Testis (tissue), 2 donors: ENCODE measurements at regions not wholly inside any gene's neighbourhood (a gene's known extent, or its start where the extent isn't known, plus 50 kb on each side); places are given as distances from the start of the nearest gene placed in this dataset.

ENCODE experiments used
- DNase-seq: peaks from one replicate; pipeline ENCODE4 v3.0.0-alpha.2; 2019
- H3K27ac ChIP-seq, 2 donors: fragments of 200-600 bp; sonication (generic); one replicate each; pipeline ENCODE4 v1.5.1; 2019
- H3K27me3 ChIP-seq: fragments of 200-600 bp; sonication (generic); one replicate; pipeline ENCODE4 v1.5.1; 2019
- H3K36me3 ChIP-seq: fragments of 200-600 bp; sonication (generic); one replicate; pipeline ENCODE4 v1.5.1; 2017; ENCODE audit warnings: low read depth; ENCODE audit errors: missing control alignments
- H3K4me1 ChIP-seq: fragments of 200-600 bp; sonication (generic); one replicate; pipeline ENCODE4 v1.5.1; 2019
- H3K4me3 ChIP-seq, 2 donors: fragments of 200-600 bp; sonication (generic); one replicate each; pipeline ENCODE4 v1.5.1; 2017 to 2019
- H3K9me3 ChIP-seq: fragments of 200-600 bp; sonication (generic); one replicate; pipeline ENCODE4 v1.5.1; 2017
- POLR2A ChIP-seq: fragments of 450-650 bp; IDR thresholded peaks from one replicate; pipeline ENCODE4 v1.6.1; 2017; ENCODE audit warnings: antibody characterized with exemption, mild to moderate bottlenecking, moderate library complexity
- WGBS, 2 donors: methylation state at CpG; one replicate each; pipeline ENCODE4 v1.1.5; 2018; 5-methylcytosine and 5-hydroxymethylcytosine counted together
- intact Hi-C: fragments of 100-400 bp; cut with DNase I; formaldehyde crosslinking; loops from one replicate; pipeline ENCODE4 v1.15.1; 2023; ENCODE audit warnings: low total_unique reads
- TF ChIP-seq, protein P1 (sequence below), 3 experiments: fragments of 450-650 bp in 2 of 3; fragments of 200-600 bp in 1 of 3; sonication (generic) in 1 of 3; IDR thresholded peaks; one replicate each; pipeline ENCODE4 v1.5.1; 2016 to 2019; ENCODE audit warnings: antibody characterized with exemption in 3 of 3, mild to moderate bottlenecking in 2 of 3, moderate library complexity in 1 of 3

DNA sequence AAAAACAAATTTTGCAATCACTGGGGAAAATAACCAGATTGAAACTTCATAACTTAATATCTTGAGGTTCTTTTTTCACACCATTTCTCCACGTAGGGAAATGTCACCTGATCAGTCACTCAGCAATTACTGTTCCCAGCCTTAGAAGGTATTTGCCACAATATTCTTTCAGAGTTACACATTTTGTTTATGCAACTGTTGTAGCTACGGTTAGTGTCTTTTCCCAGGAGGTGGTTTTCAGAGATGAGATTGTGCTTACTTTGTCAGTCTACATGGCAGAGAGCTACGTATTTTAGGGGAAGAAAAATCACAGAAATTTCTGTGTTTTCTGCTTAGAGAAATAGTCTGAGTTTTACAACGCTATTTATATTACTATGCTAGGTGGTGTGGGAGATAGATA, 792.8 kb upstream of the B3GALT2 start:
- no peak overlapping the region for H3K27ac ChIP-seq
- no peak for TF ChIP-seq POLR2A
- TF ChIP-seq, protein P1, sequence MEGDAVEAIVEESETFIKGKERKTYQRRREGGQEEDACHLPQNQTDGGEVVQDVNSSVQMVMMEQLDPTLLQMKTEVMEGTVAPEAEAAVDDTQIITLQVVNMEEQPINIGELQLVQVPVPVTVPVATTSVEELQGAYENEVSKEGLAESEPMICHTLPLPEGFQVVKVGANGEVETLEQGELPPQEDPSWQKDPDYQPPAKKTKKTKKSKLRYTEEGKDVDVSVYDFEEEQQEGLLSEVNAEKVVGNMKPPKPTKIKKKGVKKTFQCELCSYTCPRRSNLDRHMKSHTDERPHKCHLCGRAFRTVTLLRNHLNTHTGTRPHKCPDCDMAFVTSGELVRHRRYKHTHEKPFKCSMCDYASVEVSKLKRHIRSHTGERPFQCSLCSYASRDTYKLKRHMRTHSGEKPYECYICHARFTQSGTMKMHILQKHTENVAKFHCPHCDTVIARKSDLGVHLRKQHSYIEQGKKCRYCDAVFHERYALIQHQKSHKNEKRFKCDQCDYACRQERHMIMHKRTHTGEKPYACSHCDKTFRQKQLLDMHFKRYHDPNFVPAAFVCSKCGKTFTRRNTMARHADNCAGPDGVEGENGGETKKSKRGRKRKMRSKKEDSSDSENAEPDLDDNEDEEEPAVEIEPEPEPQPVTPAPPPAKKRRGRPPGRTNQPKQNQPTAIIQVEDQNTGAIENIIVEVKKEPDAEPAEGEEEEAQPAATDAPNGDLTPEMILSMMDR (IDR thresholded peaks at IDR 0.05) = no peak
- no peaks in the 10 kb centered on the region for H3K36me3 ChIP-seq
- H3K9me3 ChIP-seq = no peaks in the 10 kb centered on the region
- 82 to 89% methylated on average over 4 of the region's 4 CpGs for WGBS, 2 donors
- H3K27me3 ChIP-seq = no peaks in the 10 kb centered on the region
- no peak overlapping the region for H3K4me3 ChIP-seq
- no peak for DNase-seq
- intact Hi-C loops = no loop called here
- H3K4me1 ChIP-seq = no peaks in the 10 kb centered on the region

DNA sequence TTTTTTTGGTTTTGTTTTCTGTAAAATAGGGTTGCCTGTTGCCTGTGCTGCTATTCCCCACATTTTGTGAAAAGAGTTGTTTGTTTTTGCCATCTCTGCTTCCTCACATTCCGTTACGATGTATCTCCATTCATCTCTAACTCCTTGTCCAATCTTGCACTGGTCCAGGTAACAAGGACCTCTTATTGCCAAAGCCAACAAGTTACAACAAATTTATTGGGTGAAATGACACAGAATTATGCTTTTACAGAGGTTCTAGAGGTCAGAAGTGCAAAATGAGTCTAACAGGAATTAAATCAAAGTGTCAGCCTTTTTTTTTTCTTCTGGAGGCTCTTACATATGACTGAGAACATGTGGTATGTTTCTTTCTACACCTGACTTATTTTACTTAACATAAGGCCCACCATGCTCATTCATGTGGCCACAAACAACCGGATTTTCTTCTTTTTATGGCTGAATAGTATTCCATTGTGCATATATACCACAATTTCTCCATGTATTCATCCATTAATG, 787.9 kb upstream of the B3GALT2 start:
- Histone ChIP-seq H3K4me3 (no peak overlapping the region), H3K36me3 (no peaks in the 10 kb centered on the region), H3K27me3 (no peaks in the 10 kb centered on the region), H3K4me1 (no peaks in the 10 kb centered on the region), H3K27ac (no peak overlapping the region), H3K9me3 (no peaks in the 10 kb centered on the region)
- intact Hi-C loops = no loop called here
- no peak for DNase-seq
- WGBS, 2 donors = 57 to 76% methylated on average over 3 of the region's 3 CpGs
- TF ChIP-seq POLR2A = no peak
- TF ChIP-seq, protein P1 (IDR thresholded peaks at IDR 0.05) = no peak

DNA sequence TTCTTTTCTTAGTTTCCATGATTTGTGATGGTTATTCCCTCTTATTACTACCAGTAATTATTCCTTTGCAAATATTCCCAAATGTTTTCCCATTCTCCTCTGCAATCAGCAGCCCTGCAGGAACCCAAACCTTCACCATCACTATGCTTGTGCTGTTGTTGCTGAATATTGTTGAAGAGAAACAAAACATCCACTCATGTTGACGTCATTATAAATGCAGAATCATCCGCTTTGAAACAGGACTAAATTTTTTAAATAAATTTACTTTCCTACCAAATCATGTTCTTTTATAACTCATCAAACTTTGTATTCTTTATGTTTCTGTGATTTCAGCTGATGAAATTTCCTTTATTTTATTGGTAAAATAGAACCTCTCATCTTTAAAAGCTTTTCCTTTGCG, 787.0 kb upstream of the B3GALT2 start:
- 75 to 87% methylated on average over 3 of the region's 3 CpGs for WGBS, 2 donors
- no peaks in the 10 kb centered on the region for H3K36me3 ChIP-seq
- no peaks in the 10 kb centered on the region for H3K27me3 ChIP-seq
- H3K27ac ChIP-seq = no peak overlapping the region
- H3K9me3 ChIP-seq = no peaks in the 10 kb centered on the region
- no peak for DNase-seq
- intact Hi-C loops = no loop called here
- no peaks in the 10 kb centered on the region for H3K4me1 ChIP-seq
- no peak for TF ChIP-seq POLR2A
- no peak overlapping the region for H3K4me3 ChIP-seq

DNA sequence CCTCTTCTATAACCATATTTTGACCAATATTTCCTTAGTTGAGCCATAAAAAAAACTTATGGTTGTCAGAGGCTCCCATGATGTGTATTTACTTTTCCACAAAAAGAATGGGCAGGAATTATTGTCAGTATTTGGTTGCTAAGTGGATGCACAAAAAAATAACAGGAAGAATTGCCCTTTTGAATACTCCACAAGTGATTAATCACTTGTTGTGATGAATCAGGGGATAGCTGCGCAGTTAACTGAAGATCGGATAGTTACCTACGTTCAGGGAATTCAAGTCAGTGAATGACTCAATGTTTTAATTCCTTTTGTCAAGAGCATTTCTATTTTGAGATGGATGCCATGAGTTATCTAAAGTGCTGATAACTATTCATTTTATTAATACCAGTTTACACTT, 785.2 kb upstream of the B3GALT2 start:
- H3K4me1 ChIP-seq = no peaks in the 10 kb centered on the region
- no peak overlapping the region for H3K27ac ChIP-seq
- no peaks in the 10 kb centered on the region for H3K36me3 ChIP-seq
- WGBS, 2 donors = 88 to 89% methylated on average over 3 of the region's 3 CpGs
- TF ChIP-seq POLR2A = no peak
- TF ChIP-seq, protein P1 (IDR thresholded peaks at IDR 0.05) = no peak
- H3K4me3 ChIP-seq = no peak overlapping the region
- no peak for DNase-seq
- intact Hi-C loops = no loop called here
- no peaks in the 10 kb centered on the region for H3K27me3 ChIP-seq
- no peaks in the 10 kb centered on the region for H3K9me3 ChIP-seq

DNA sequence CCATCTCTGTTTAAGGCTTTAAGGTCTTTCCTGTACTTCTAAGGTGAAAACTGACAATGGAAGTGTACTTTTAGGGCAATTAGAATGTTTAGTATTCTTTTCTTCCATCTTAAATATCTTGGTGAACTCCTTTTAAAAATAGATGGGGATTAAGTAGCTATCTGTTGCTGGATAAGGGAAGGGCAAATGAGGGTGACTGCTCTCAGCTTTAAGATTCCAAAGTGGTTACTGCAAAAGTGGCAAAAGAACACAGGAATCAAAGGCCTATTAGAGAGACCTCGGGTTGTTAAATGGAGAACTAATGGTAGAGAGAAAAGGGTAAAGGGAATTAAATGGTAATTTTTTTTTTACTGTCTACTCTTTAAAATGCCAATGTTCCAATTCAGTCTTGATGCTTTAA, 774.1 kb upstream of the B3GALT2 start:
- no peaks in the 10 kb centered on the region for H3K4me1 ChIP-seq
- 83 to 86% methylated on average over 1 of the region's 1 CpG for WGBS, 2 donors
- no peak overlapping the region for H3K27ac ChIP-seq
- H3K36me3 ChIP-seq = no peaks in the 10 kb centered on the region
- intact Hi-C loops = no loop called here
- DNase-seq = no peak
- no peak overlapping the region for H3K4me3 ChIP-seq
- TF ChIP-seq, protein P1 (IDR thresholded peaks at IDR 0.05) = no peak
- no peak for TF ChIP-seq POLR2A
- H3K27me3 ChIP-seq = no peaks in the 10 kb centered on the region
- no peaks in the 10 kb centered on the region for H3K9me3 ChIP-seq
